IMR-90 (cell line): ENCODE measurements at regions not wholly inside any gene's neighbourhood (a gene's known extent, or its start where the extent isn't known, plus 50 kb on each side); places are given as distances from the start of the nearest gene placed in this dataset.

Source experiments
- ATAC-seq: fragments of 200-7000 bp; cut with Tn5 transposase; 2 replicates; pipeline ENCODE4 v1.9.1; 2020; ENCODE audit warnings: low read depth, mild to moderate bottlenecking, moderate library complexity
- BruUV-seq: library from RNA; stranded (reverse); fragments of 400-500 nt; replicated peaks from 2 replicates; lab custom pipeline; 2021; lab: Mats Ljungman, UMichigan
- CTCF ChIA-PET: fragments of 300-600 bp; formaldehyde crosslinking; extraction: SDS; loops from one replicate; lab custom pipeline; 2021; ENCODE audit warnings: antibody characterized with exemption; lab: Yijun Ruan, JAX
- POLR2A ChIA-PET: fragments of 300-600 bp; sonication (Branson Sonifier 250); formaldehyde crosslinking; loops from one replicate; lab custom pipeline; 2022; ENCODE audit warnings: antibody characterized with exemption; ENCODE audit not compliant: unreplicated experiment; lab: Charles Lee
- DNase-seq: peaks from one replicate; pipeline ENCODE4 v3.0.0; 2013
- H2AFZ ChIP-seq: replicated peaks from 2 replicates; pipeline ENCODE3; 2013; ENCODE audit warnings: low read length, mild to moderate bottlenecking; ENCODE audit not compliant: poor library complexity
- H2AK5ac ChIP-seq: 2 replicates; pipeline ENCODE4 v1.6.1; 2013; ENCODE audit warnings: low read depth, low read length, inconsistent platforms
- H2AK9ac ChIP-seq: replicated peaks from 2 replicates; pipeline ENCODE3; 2013; ENCODE audit warnings: mild to moderate bottlenecking, low read depth, low read length, moderate library complexity; ENCODE audit not compliant: poor library complexity
- H2BK120ac ChIP-seq: 2 replicates; pipeline ENCODE4 v1.6.1; 2013; ENCODE audit warnings: low read depth, low read length, inconsistent platforms
- H2BK15ac ChIP-seq: 3 replicates; pipeline ENCODE4 v1.6.1; 2013; ENCODE audit warnings: low read depth, low read length, inconsistent platforms
- H2BK20ac ChIP-seq: 2 replicates; pipeline ENCODE4 v1.6.1; 2013; ENCODE audit warnings: low read depth, mild to moderate bottlenecking, inconsistent platforms, low read length, moderate library complexity
- H2BK5ac ChIP-seq: 2 replicates; pipeline ENCODE4 v1.6.1; 2013; ENCODE audit warnings: mild to moderate bottlenecking, low read depth, low read length, inconsistent platforms; ENCODE audit not compliant: poor library complexity, severe bottlenecking
- H3K14ac ChIP-seq: replicated peaks from 2 replicates; pipeline ENCODE4 v1.6.1; 2013; ENCODE audit warnings: low read depth, low read length, inconsistent platforms
- H3K18ac ChIP-seq: 2 replicates; pipeline ENCODE4 v1.6.1; 2013; ENCODE audit warnings: low read depth, low read length, control low read depth
- H3K23ac ChIP-seq: 2 replicates; pipeline ENCODE4 v1.6.1; 2013; ENCODE audit warnings: low read depth, low read length, inconsistent platforms
- H3K27ac ChIP-seq: 2 replicates; pipeline ENCODE4 v1.5.1; 2013; ENCODE audit warnings: mild to moderate bottlenecking, control low read depth, low read length; ENCODE audit not compliant: insufficient read depth
- H3K27me3 ChIP-seq: 2 replicates; pipeline ENCODE4 v1.6.1; 2013; ENCODE audit warnings: low read length; ENCODE audit not compliant: control insufficient read depth, insufficient read depth
- H3K36me3 ChIP-seq: 2 replicates; pipeline ENCODE4 v1.6.1; 2013; ENCODE audit warnings: low read length, mixed read lengths; ENCODE audit not compliant: control insufficient read depth, insufficient read depth
- H3K4ac ChIP-seq: 2 replicates; pipeline ENCODE4 v1.6.1; 2013; ENCODE audit warnings: low read depth, low read length, inconsistent platforms
- H3K4me1 ChIP-seq: 2 replicates; pipeline ENCODE4 v1.6.1; 2013; ENCODE audit warnings: low read length, mixed read lengths; ENCODE audit not compliant: control insufficient read depth, insufficient read depth
- H3K4me2 ChIP-seq: 2 replicates; pipeline ENCODE4 v1.6.1; 2013; ENCODE audit warnings: low read depth, mild to moderate bottlenecking, control low read depth, low read length, moderate library complexity
- H3K4me3 ChIP-seq: 2 replicates; pipeline ENCODE4 v1.5.1; 2013; ENCODE audit warnings: low read depth, mild to moderate bottlenecking, control low read depth, low read length, moderate library complexity; ENCODE audit not compliant: insufficient read depth
- H3K56ac ChIP-seq: 2 replicates; pipeline ENCODE4 v1.6.1; 2013; ENCODE audit warnings: low read length, inconsistent platforms; ENCODE audit not compliant: insufficient read depth; ENCODE audit errors: extremely low read depth
- H3K79me1 ChIP-seq, 2 experiments: 2 replicates each; pipeline ENCODE4 v1.6.1; 2013; ENCODE audit warnings: low read length in 2 of 2, inconsistent platforms in 1 of 2, low read depth in 1 of 2
- H3K9ac ChIP-seq: 2 replicates; pipeline ENCODE4 v1.6.1; 2013; ENCODE audit warnings: low read depth, low read length, control low read depth
- H3K9me1 ChIP-seq: 2 replicates; pipeline ENCODE4 v1.6.1; 2013; ENCODE audit warnings: low read length, inconsistent platforms; ENCODE audit not compliant: insufficient read depth
- H3K9me3 ChIP-seq: 2 replicates; pipeline ENCODE4 v1.6.1; 2013; ENCODE audit warnings: low read length; ENCODE audit not compliant: control insufficient read depth, insufficient read depth
- H4K20me1 ChIP-seq: 2 replicates; pipeline ENCODE4 v1.6.1; 2013; ENCODE audit warnings: low read length, inconsistent platforms; ENCODE audit not compliant: insufficient read depth
- H4K5ac ChIP-seq: 2 replicates; pipeline ENCODE4 v1.6.1; 2013; ENCODE audit warnings: mild to moderate bottlenecking, low read depth, low read length, control low read depth
- H4K8ac ChIP-seq, 2 experiments: 2 replicates each; pipeline ENCODE4 v1.6.1; 2013; ENCODE audit warnings: low read depth in 2 of 2, low read length in 2 of 2, control low read depth in 1 of 2, inconsistent platforms in 1 of 2
- H4K91ac ChIP-seq: 2 replicates; pipeline ENCODE4 v1.6.1; 2013; ENCODE audit warnings: low read depth, low read length, inconsistent platforms; ENCODE audit not compliant: insufficient read depth
- BHLHE40 ChIP-seq: fragments of 150-350 bp; IDR thresholded peaks from 2 replicates; pipeline ENCODE4 v1.6.1; 2016; ENCODE audit warnings: mild to moderate bottlenecking, low read depth, low read length
- CEBPB ChIP-seq: IDR thresholded peaks from 2 replicates; pipeline ENCODE4 v1.6.1; 2012; ENCODE audit warnings: low read depth, low read length, improper control_type of control experiment
- CHD1 ChIP-seq: IDR thresholded peaks from 2 replicates; pipeline ENCODE4 v1.6.1; 2012; ENCODE audit warnings: low read depth, low read length, improper control_type of control experiment
- CTCF ChIP-seq: conservative IDR thresholded peaks from 2 replicates; pipeline ENCODE4 v1.5.1; 2012; ENCODE audit warnings: mild to moderate bottlenecking, low read depth, low read length, improper control_type of control experiment
- ELK1 ChIP-seq: fragments of 150-350 bp; IDR thresholded peaks from 2 replicates; pipeline ENCODE4 v1.6.1; 2016; ENCODE audit warnings: low read depth, mild to moderate bottlenecking, low read length, moderate library complexity, borderline replicate concordance
- FOS ChIP-seq: fragments of 150-350 bp; IDR thresholded peaks from 2 replicates; pipeline ENCODE4 v1.6.1; 2016; ENCODE audit warnings: low read depth, low read length
- MAFK ChIP-seq: IDR thresholded peaks from 2 replicates; pipeline ENCODE4 v1.6.1; 2012; ENCODE audit warnings: low read depth, low read length, improper control_type of control experiment
- MAZ ChIP-seq: IDR thresholded peaks from 2 replicates; pipeline ENCODE4 v1.6.1; 2012; ENCODE audit warnings: low read depth, mild to moderate bottlenecking, low read length, improper control_type of control experiment, moderate library complexity, borderline replicate concordance
- MXI1 ChIP-seq: IDR thresholded peaks from 2 replicates; pipeline ENCODE4 v1.6.1; 2012; ENCODE audit warnings: low read depth, mild to moderate bottlenecking, low read length, moderate library complexity, borderline replicate concordance
- NFE2L2 ChIP-seq: fragments of 150-350 bp; IDR thresholded peaks from 2 replicates; pipeline ENCODE4 v1.6.1; 2016; ENCODE audit warnings: low read depth, mild to moderate bottlenecking, low read length
- POLR2A ChIP-seq: IDR thresholded peaks from 2 replicates; pipeline ENCODE4 v1.6.1; 2012; ENCODE audit warnings: mild to moderate bottlenecking, low read depth, low read length
- RAD21 ChIP-seq: IDR thresholded peaks from 2 replicates; pipeline ENCODE4 v1.6.1; 2012; ENCODE audit warnings: low read length, improper control_type of control experiment
- RCOR1 ChIP-seq: IDR thresholded peaks from 2 replicates; pipeline ENCODE4 v1.6.1; 2012; ENCODE audit warnings: mild to moderate bottlenecking, low read length, improper control_type of control experiment; ENCODE audit not compliant: insufficient replicate concordance
- RFX5 ChIP-seq: IDR thresholded peaks from 2 replicates; pipeline ENCODE4 v1.8.0; 2012; ENCODE audit warnings: low read depth, mild to moderate bottlenecking, low read length, moderate library complexity
- SMC3 ChIP-seq: fragments of 150-350 bp; IDR thresholded peaks from 2 replicates; pipeline ENCODE4 v1.6.1; 2016; ENCODE audit warnings: low read depth, mild to moderate bottlenecking, antibody characterized with exemption, low read length, moderate library complexity
- USF2 ChIP-seq: fragments of 150-350 bp; IDR thresholded peaks from 2 replicates; pipeline ENCODE4 v1.6.1; 2017; ENCODE audit warnings: mild to moderate bottlenecking, antibody characterized with exemption, low read length, low read depth
- WGBS, 2 experiments: methylation state at CpG; one replicate each; pipeline versions ENCODE4 v1.1.5 to v1.1.7; 2013; ENCODE audit warnings: missing lambda C conversion rate in 2 of 2; ENCODE audit not compliant: insufficient read length in 1 of 2; ENCODE audit errors: extremely low coverage in 2 of 2; 5-methylcytosine and 5-hydroxymethylcytosine counted together
- dilution Hi-C: fragments of 300-500 bp; cut with HindIII; formaldehyde crosslinking; loops from one replicate; pipeline ENCODE4 v1.14.3; 2018; ENCODE audit warnings: low sequenced_read_pairs; ENCODE audit not compliant: unreplicated experiment
- in situ Hi-C: fragments of 300-500 bp; cut with MboI; formaldehyde crosslinking; loops from 3 replicates; pipeline ENCODE4 v1.14.3; 2019; ENCODE audit warnings: low sequenced_read_pairs, inconsistent platforms, mixed read lengths
- intact Hi-C: fragments of 100-400 bp; cut with micrococcal nuclease; formaldehyde crosslinking; loops from 2 replicates; pipeline ENCODE4 v1.10.0; 2022

- intact Hi-C loops: no loop called here
- Histone ChIP-seq H3K14ac (no peak overlapping the region), H4K91ac (no peak overlapping the region), H3K4me1 (peaks cover 3% of the 10 kb centered on the region; the same call in 1 of the 2 replicates), H3K9me3 (no peaks in the 10 kb centered on the region), H3K4ac (no peak overlapping the region), H3K9ac (no peak overlapping the region), H3K56ac (no peak overlapping the region), H2BK20ac (no peak overlapping the region), H3K36me3 (no peaks in the 10 kb centered on the region), H4K8ac (no peak overlapping the region), H3K79me1 (no peaks in the 10 kb centered on the region), H2AK9ac (no peak overlapping the region), H3K4me2 (no peak overlapping the region), H3K27ac (no peak overlapping the region), H3K18ac (no peak overlapping the region), H2AFZ (no peak overlapping the region), H3K23ac (no peak overlapping the region), H2BK15ac (no peak overlapping the region), H4K5ac (no peak overlapping the region), H3K27me3 (peaks cover 24% of the 10 kb centered on the region; the same call in 1 of the 2 replicates), H3K9me1 (no peaks in the 10 kb centered on the region), H4K20me1 (no peaks in the 10 kb centered on the region), H2BK5ac (no peak overlapping the region), H2AK5ac (no peak overlapping the region), H3K4me3 (no peak overlapping the region), H2BK120ac (no peak overlapping the region)
- CTCF ChIA-PET: no interaction called here
- in situ Hi-C loops: no loop called here
- DNase-seq: no peak
- no CpG with 5 or more reads among the region's 5 CpGs for WGBS, 2 experiments
- TF ChIP-seq MXI1: no peak
- TF ChIP-seq MAZ: no peak
- no peak for TF ChIP-seq FOS
- no peak for TF ChIP-seq CHD1
- TF ChIP-seq POLR2A: no peak
- TF ChIP-seq RCOR1: no peak
- TF ChIP-seq BHLHE40: no peak
- TF ChIP-seq RAD21: no peak
- no peak for TF ChIP-seq CTCF
- TF ChIP-seq CEBPB: no peak
- TF ChIP-seq ELK1: no peak
- TF ChIP-seq RFX5: no peak
- no peak for TF ChIP-seq MAFK
- no peak for TF ChIP-seq USF2
- no peak for TF ChIP-seq NFE2L2
- no peak for TF ChIP-seq SMC3
- POLR2A ChIA-PET: no interaction called here
- no TSS peak for BruUV-seq
- dilution Hi-C loops: no loop called here
- ATAC-seq: no peak
Measured at GRCh38 chr17:79203657-79204056, 129.0 kb downstream of the ENGASE start.
